Endothelial cell (in vitro differentiated cells): ENCODE measurements at regions not wholly inside any gene's neighbourhood (a gene's known extent, or its start where the extent isn't known, plus 50 kb on each side); places are given as distances from the start of the nearest gene placed in this dataset.

Experiments
- DNase-seq: peaks from one replicate; pipeline ENCODE4 v3.0.0; 2021; ENCODE audit warnings: low spot score
- H3K27ac Mint-ChIP-seq: one replicate; pipeline ENCODE4 v1.8.0; 2021; ENCODE audit warnings: mixed read lengths, inconsistent platforms; ENCODE audit not compliant: unreplicated experiment
- H3K27me3 Mint-ChIP-seq: one replicate; pipeline ENCODE4 v1.8.0; 2021; ENCODE audit warnings: mild to moderate bottlenecking, moderate library complexity, mixed read lengths, inconsistent platforms; ENCODE audit not compliant: unreplicated experiment
- H3K36me3 Mint-ChIP-seq: one replicate; pipeline ENCODE4 v1.8.0; 2021; ENCODE audit warnings: mild to moderate bottlenecking, low read depth, mixed read lengths, inconsistent platforms; ENCODE audit not compliant: unreplicated experiment
- H3K4me1 Mint-ChIP-seq: one replicate; pipeline ENCODE4 v1.8.0; 2021; ENCODE audit warnings: mild to moderate bottlenecking, mixed read lengths, inconsistent platforms; ENCODE audit not compliant: unreplicated experiment
- H3K4me3 Mint-ChIP-seq: one replicate; pipeline ENCODE4 v1.8.0; 2021; ENCODE audit warnings: mild to moderate bottlenecking, mixed read lengths, inconsistent platforms; ENCODE audit not compliant: unreplicated experiment
- H3K9me3 Mint-ChIP-seq: one replicate; pipeline ENCODE4 v1.8.0; 2021; ENCODE audit warnings: mixed read lengths, inconsistent platforms; ENCODE audit not compliant: unreplicated experiment
- TF ChIP-seq, protein P1 (sequence below): fragments of 200-600 bp; sonication (generic); IDR thresholded peaks from one replicate; pipeline ENCODE4 v1.5.0; 2021; ENCODE audit warnings: antibody characterized with exemption; ENCODE audit not compliant: unreplicated experiment

DNA sequence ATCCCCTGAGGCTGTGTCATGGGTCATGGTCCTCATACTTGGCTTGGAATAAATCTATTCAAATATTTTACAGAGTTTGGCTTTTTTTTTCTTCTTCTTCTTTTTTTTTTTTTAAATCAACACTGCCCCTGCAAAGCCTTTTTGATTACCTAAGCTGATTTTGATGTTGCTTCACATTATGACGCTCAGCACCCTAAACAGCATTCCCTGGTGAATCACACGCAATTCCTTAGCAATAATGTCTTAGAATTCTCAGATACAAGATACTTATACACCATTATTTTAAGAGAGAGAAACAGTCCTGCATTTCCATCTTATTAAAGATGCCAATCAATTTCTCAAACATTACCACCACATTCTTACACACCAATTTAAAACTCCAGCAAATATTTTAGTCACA lies 323.7 kb upstream of the IGFBP3 start:
- no peak overlapping the region for H3K4me3 Mint-ChIP-seq
- TF ChIP-seq, protein P1, sequence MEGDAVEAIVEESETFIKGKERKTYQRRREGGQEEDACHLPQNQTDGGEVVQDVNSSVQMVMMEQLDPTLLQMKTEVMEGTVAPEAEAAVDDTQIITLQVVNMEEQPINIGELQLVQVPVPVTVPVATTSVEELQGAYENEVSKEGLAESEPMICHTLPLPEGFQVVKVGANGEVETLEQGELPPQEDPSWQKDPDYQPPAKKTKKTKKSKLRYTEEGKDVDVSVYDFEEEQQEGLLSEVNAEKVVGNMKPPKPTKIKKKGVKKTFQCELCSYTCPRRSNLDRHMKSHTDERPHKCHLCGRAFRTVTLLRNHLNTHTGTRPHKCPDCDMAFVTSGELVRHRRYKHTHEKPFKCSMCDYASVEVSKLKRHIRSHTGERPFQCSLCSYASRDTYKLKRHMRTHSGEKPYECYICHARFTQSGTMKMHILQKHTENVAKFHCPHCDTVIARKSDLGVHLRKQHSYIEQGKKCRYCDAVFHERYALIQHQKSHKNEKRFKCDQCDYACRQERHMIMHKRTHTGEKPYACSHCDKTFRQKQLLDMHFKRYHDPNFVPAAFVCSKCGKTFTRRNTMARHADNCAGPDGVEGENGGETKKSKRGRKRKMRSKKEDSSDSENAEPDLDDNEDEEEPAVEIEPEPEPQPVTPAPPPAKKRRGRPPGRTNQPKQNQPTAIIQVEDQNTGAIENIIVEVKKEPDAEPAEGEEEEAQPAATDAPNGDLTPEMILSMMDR: no peak
- peak overlapping the region; percentile 97 for H3K27ac Mint-ChIP-seq
- no peak for DNase-seq
- no peaks in the 10 kb centered on the region for H3K36me3 Mint-ChIP-seq
- peaks cover 6% of the 10 kb centered on the region for H3K27me3 Mint-ChIP-seq
- no peaks in the 10 kb centered on the region for H3K9me3 Mint-ChIP-seq
- peaks cover 27% of the 10 kb centered on the region for H3K4me1 Mint-ChIP-seq

DNA sequence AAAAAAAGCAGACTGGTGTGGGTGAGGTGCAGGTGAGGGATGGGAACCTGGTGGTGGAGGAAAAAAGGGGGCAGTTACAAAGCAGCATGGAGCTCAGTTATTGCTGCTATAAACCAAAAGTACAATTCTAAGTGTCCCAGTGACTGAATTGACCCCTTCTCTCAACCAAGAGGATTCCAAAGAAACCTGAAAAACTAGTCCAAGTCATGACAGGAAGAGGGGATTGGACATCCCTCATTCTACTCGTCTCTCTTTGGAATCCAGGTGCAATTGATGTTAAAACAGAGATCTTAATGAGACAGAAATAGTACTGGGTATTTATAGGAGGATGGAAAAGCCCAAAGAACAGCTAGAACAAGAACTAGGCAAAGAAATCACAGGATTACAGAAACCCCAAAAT lies 322.3 kb upstream of the IGFBP3 start:
- peaks cover 6% of the 10 kb centered on the region for H3K27me3 Mint-ChIP-seq
- H3K9me3 Mint-ChIP-seq: no peaks in the 10 kb centered on the region
- H3K4me3 Mint-ChIP-seq: no peak overlapping the region
- TF ChIP-seq, protein P1: no peak
- no peaks in the 10 kb centered on the region for H3K36me3 Mint-ChIP-seq
- peaks cover 28% of the 10 kb centered on the region for H3K4me1 Mint-ChIP-seq
- DNase-seq: no peak
- H3K27ac Mint-ChIP-seq: peak overlapping the region; percentile 79

DNA sequence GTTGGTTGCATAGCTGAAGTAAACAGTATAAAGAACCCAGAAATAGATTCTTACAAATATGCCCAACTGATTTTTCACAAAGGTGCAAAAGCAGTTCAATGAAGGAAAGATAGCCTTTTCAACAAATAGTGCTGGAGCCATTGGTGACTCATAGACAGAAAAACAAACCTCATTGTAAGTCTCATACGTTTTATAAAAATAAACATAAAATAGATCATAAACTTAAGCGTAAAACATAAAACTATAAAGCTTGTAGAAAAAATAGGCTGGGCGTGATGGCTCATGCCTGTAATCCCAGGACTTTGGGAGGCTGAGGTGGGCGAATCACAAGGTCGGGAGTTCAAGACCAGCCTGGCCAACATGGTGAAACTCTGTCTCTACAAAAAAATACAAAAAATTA lies 318.8 kb upstream of the IGFBP3 start:
- Mint-ChIP-seq H3K27ac (no peak overlapping the region), H3K36me3 (no peaks in the 10 kb centered on the region), H3K4me3 (no peak overlapping the region), H3K4me1 (peaks cover 42% of the 10 kb centered on the region), H3K9me3 (no peaks in the 10 kb centered on the region), H3K27me3 (peaks cover 4% of the 10 kb centered on the region)
- TF ChIP-seq, protein P1: no peak
- DNase-seq: no peak

DNA sequence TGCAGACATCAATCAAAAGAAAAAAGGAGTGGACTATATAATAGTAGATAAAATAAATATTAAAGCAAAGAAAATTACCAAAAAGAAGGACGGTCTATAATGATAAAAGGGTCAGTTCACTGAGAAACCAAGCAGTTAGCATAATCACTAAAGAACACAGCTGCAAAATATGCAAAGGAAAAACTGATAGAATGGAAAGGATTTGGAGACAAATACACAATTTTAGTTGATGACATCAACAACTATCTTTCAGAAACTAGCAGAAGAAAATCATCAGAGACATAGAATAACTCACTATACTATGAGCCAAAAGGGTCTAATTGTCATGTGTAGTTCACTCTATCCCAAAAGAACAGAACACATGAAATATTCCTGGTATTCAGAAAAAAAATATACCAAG lies 316.4 kb upstream of the IGFBP3 start:
- H3K4me1 Mint-ChIP-seq: peaks cover 38% of the 10 kb centered on the region
- no peak for DNase-seq
- no peaks in the 10 kb centered on the region for H3K9me3 Mint-ChIP-seq
- TF ChIP-seq, protein P1: no peak
- H3K27me3 Mint-ChIP-seq: no peaks in the 10 kb centered on the region
- H3K27ac Mint-ChIP-seq: no peak overlapping the region
- no peak overlapping the region for H3K4me3 Mint-ChIP-seq
- no peaks in the 10 kb centered on the region for H3K36me3 Mint-ChIP-seq

DNA sequence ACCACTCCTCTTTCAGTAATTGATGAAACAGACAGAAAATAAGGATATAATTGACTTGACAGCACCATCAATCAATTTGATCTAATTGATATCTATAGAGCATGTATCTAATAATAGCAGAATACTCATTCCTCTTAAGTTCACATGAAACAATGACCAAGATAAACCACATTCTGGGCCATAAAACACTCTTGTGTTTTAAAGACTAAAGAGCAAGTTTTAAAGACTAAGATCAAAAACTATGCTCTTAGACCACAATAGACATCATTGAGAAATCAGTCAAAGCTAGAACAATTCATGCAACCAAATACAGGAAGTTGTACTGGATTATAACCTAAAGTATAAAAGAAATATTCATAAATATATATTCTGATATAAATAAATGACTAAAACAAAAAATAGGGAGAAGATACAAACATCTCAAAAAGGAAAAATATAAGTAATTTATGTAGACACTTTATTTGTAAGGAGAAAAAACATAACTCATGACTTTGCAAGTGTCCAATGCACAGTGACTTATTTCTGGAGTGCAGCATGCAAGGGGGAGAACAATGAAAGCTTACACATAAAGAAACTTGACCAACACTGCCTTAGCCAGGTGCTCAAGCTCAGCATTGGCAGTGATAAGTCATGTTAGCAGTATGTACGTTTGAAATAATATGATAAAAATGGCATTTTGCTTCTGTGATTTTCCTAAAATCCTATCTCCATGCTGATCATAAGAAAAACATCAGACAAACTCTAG lies 312.7 kb upstream of the IGFBP3 start:
- Mint-ChIP-seq H3K4me1 (peaks cover 38% of the 10 kb centered on the region), H3K27ac (no peak overlapping the region), H3K4me3 (no peak overlapping the region), H3K9me3 (no peaks in the 10 kb centered on the region), H3K27me3 (no peaks in the 10 kb centered on the region), H3K36me3 (no peaks in the 10 kb centered on the region)
- no peak for DNase-seq
- TF ChIP-seq, protein P1: no peak
